Cardiac fibroblast (primary cell): ENCODE measurements at regions not wholly inside any gene's neighbourhood (a gene's known extent, or its start where the extent isn't known, plus 50 kb on each side); places are given as distances from the start of the nearest gene placed in this dataset.

ENCODE experiments used
- DNase-seq, 2 donors: peaks; one replicate each; pipeline versions ENCODE4 v3.0.0 to v3.0.0-alpha.2; 2010; ENCODE audit warnings: low read depth in 2 of 2
- H3K4me3 ChIP-seq, 2 donors: replicated peaks in 1 of 2; 1 replicate in 1 of 2; 2 replicates in 1 of 2; pipeline ENCODE4 v1.5.1; 2011; ENCODE audit warnings: low read depth in 2 of 2, low read length in 2 of 2, mild to moderate bottlenecking in 2 of 2, moderate library complexity in 1 of 2
- TF ChIP-seq, protein P1 (sequence below): IDR thresholded peaks from one replicate; pipeline ENCODE4 v1.5.1; 2011; ENCODE audit warnings: low read depth, mild to moderate bottlenecking, low read length, inconsistent platforms

DNA sequence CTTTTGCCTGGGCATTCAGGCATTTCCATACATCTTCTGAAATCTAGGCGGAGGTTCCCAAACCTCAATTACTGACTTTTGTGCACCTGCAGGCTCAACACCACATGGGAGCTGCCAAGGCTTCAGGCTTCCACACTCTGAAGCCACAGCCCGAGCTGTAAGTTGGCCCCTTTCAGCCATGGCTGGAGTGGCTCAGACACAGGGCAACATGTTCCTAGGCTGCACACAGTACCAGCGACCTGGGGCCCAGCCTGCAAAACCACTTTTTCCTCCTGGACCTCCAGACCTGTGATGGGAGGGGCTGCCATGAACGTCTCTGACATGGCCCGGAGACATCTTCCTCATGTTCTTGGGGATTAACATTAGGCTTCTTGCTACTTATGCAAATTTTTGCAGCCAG lies 1558.2 kb upstream of the PCDH20 start:
- DNase-seq, result no peak
- TF ChIP-seq, protein P1, sequence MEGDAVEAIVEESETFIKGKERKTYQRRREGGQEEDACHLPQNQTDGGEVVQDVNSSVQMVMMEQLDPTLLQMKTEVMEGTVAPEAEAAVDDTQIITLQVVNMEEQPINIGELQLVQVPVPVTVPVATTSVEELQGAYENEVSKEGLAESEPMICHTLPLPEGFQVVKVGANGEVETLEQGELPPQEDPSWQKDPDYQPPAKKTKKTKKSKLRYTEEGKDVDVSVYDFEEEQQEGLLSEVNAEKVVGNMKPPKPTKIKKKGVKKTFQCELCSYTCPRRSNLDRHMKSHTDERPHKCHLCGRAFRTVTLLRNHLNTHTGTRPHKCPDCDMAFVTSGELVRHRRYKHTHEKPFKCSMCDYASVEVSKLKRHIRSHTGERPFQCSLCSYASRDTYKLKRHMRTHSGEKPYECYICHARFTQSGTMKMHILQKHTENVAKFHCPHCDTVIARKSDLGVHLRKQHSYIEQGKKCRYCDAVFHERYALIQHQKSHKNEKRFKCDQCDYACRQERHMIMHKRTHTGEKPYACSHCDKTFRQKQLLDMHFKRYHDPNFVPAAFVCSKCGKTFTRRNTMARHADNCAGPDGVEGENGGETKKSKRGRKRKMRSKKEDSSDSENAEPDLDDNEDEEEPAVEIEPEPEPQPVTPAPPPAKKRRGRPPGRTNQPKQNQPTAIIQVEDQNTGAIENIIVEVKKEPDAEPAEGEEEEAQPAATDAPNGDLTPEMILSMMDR, result no peak
- H3K4me3 ChIP-seq, result no peak overlapping the region

DNA sequence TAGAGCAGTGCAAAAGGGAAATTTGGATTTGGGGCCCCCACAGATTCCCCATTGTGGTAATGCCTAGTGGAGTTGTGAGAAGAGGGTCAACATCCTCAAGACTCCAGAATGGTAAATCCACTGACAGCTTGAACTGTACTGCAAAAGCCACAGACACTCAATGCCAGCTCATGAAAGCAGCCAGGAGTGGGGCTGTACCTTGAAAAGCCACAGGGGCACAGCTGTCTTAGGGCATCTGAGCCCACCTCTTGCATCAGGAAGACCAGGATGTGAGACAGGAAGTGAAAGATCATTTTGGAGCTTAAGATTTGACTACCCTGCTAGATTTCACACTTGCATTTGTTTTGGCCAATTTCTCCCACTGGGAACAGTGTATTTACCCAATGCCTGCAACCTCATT lies 1548.9 kb upstream of the PCDH20 start:
- no peak for DNase-seq
- TF ChIP-seq, protein P1, result no peak
- H3K4me3 ChIP-seq, result no peak overlapping the region

GRCh38 chr13:62960723-62961122 lies 1545.1 kb upstream of the PCDH20 start:
- no peak overlapping the region for H3K4me3 ChIP-seq
- no peak for DNase-seq
- TF ChIP-seq, protein P1, result no peak

DNA sequence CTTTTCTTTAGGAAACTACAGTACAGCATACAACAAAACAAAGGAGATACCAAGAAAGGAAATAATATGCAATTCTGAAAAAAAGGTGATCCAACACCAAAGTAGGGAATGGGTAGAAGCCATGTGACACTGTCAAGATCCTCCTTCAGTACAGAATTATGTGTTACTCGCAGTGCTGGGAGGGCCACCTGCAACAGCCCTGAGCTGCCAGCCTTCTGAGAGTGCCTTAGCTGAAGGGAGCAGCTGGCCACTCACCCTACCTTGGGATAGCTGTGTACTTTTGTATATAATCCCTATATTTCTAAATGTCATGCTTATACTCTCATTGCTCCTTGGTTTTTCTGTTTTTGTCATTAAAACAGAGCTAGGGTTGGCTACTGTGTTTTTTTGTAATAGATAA lies 1518.2 kb upstream of the PCDH20 start:
- DNase-seq, result no peak
- TF ChIP-seq, protein P1, result no peak

DNA sequence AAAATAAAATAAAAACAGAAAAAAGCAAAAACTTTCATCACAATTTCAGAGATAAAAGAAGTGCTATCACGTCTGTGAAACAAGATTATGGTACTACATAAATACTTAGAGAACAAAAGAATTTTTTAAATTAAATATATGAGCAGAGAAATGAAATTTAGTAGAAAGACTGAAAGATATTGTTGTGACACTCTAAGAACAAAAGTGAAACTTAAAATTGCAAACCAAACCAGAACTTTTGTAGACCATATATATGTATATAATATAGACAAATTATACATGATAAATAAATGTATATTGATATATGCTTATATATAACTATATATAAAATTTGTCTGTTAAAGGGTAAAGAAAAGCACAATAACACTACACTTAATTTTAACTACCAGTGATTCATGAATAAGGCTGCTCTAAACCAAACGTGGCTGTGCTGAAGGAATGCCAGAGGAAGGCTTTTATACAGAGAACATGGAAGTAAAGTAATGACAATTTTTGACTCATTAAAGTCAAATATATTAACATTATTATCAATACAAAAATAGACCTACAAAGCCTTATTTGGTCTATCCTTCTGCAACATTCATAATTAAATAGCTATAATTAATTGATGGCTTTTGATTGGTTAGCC lies 1516.7 kb upstream of the PCDH20 start:
- no peak overlapping the region for H3K4me3 ChIP-seq
- TF ChIP-seq, protein P1, result no peak
- peak in 1 of 2 donors; percentile 5 for DNase-seq

More for the DNA sequence above, 1518.2 kb upstream of the PCDH20 start:
- H3K4me3 ChIP-seq, result no peak overlapping the region

GRCh38 chr13:62931853-62932252 lies 1516.2 kb upstream of the PCDH20 start:
- TF ChIP-seq, protein P1, result no peak
- DNase-seq, result peak; percentile 1 to 9

DNA sequence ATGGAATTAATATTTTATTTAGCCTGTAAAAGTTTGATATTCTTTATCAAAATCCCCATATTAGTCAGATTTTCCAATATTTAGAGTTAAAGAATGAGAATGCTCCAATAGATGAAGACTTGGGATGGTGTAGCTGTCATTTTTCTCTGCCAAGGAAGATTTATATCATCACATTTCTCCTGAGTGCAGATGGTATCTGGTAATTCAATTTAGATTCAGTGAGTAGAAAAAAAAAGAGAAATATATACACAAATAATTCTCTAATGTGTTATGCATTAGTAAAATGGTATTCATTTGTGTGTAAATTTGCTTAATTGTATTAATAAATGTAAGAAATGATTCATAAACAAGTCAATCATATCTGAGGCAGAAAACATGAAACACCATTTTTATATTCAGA lies 1508.7 kb upstream of the PCDH20 start:
- TF ChIP-seq, protein P1, result no peak
- no peak for DNase-seq
- no peak overlapping the region for H3K4me3 ChIP-seq

More at GRCh38 chr13:62931853-62932252, 1516.2 kb upstream of the PCDH20 start:
- no peak overlapping the region for H3K4me3 ChIP-seq
